K562 (cell line): ENCODE measurements at regions not wholly inside any gene's neighbourhood (a gene's known extent, or its start where the extent isn't known, plus 50 kb on each side); places are given as distances from the start of the nearest gene placed in this dataset.

Experiments used
- ATAC-seq: fragments of 200-7000 bp; cut with Tn5 transposase; 3 replicates; pipeline ENCODE4 v1.9.1; 2020; ENCODE audit warnings: moderate library complexity
- BruUV-seq: library from RNA; stranded (reverse); fragments of 400-500 nt; replicated peaks from 2 replicates; lab custom pipeline; 2021; lab: Mats Ljungman, UMichigan
- CTCF ChIA-PET: fragments of 300-600 bp; formaldehyde crosslinking; extraction: SDS; loops from one replicate; lab custom pipeline; 2021; ENCODE audit warnings: low intra/inter-chr PET ratio; lab: Yijun Ruan, JAX
- POLR2A ChIA-PET: fragments of 300-600, 350-650 bp; sonication (Branson Sonifier 250); formaldehyde crosslinking; extraction: SDS; loops from one replicate; lab custom pipeline; 2021; ENCODE audit warnings: antibody characterized with exemption, inconsistent platforms; lab: Yijun Ruan, JAX
- DNase-seq, 4 experiments: peaks; one replicate each; pipeline versions ENCODE4 v3.0.0 to v3.0.0-alpha.2; 2011 to 2018; ENCODE audit warnings: low spot score in 3 of 4, mixed read lengths in 3 of 4; ENCODE audit errors: extremely low read depth in 1 of 4
- FAIRE-seq: peaks from 2 replicates; lab custom pipeline; 2011; peaks lifted over from hg19 to GRCh38; lab: Jason Lieb, UNC
- H2AFZ ChIP-seq: 2 replicates; pipeline ENCODE4 v1.6.0; 2011; ENCODE audit warnings: low read depth, low read length, control low read depth, inconsistent platforms
- H3K27ac ChIP-seq: fragments of 200-600 bp; 3 replicates; pipeline ENCODE4 v1.8.0; 2011; ENCODE audit warnings: low read depth, mild to moderate bottlenecking, control low read depth, inconsistent platforms, low read length, moderate library complexity, mixed read lengths; ENCODE audit errors: extremely low read depth
- H3K27me3 ChIP-seq, 2 experiments: fragments of 300-600 bp in 1 of 2; 2 replicates in 1 of 2; 3 replicates in 1 of 2; pipeline versions ENCODE4 v1.6.0 to v1.8.0; 2011; ENCODE audit warnings: inconsistent platforms in 2 of 2, low read length in 2 of 2, mild to moderate bottlenecking in 1 of 2, mixed read lengths in 1 of 2, moderate library complexity in 1 of 2; ENCODE audit not compliant: control insufficient read depth in 2 of 2, insufficient read depth in 2 of 2
- H3K36me3 ChIP-seq: fragments of 300-600 bp; 3 replicates; pipeline ENCODE4 v1.8.0; 2011; ENCODE audit warnings: mild to moderate bottlenecking, low read length, inconsistent platforms; ENCODE audit not compliant: control insufficient read depth, insufficient read depth
- H3K4me1 ChIP-seq, 2 experiments: fragments of 200-600 bp in 1 of 2; replicated peaks in 1 of 2; 2 replicates in 1 of 2; 3 replicates in 1 of 2; pipeline versions ENCODE4 v1.5.1 to v1.8.0; 2011; ENCODE audit warnings: inconsistent platforms in 2 of 2, low read length in 2 of 2, mild to moderate bottlenecking in 1 of 2, mixed read lengths in 1 of 2, moderate library complexity in 1 of 2; ENCODE audit not compliant: control insufficient read depth in 2 of 2, insufficient read depth in 2 of 2
- H3K4me2 ChIP-seq: 2 replicates; pipeline ENCODE4 v1.6.1; 2011; ENCODE audit warnings: low read length, control low read depth, inconsistent platforms, mixed read lengths; ENCODE audit not compliant: insufficient read depth
- H3K4me3 ChIP-seq: fragments of 200-600 bp; sonication (generic), shearing (Covaris generic); 2 replicates; pipeline ENCODE4 v1.5.1; 2016; ENCODE audit warnings: control low read depth, inconsistent platforms
- H3K79me2 ChIP-seq: fragments of 200-600 bp; 3 replicates; pipeline ENCODE4 v1.8.0; 2011; ENCODE audit warnings: low read length, inconsistent platforms; ENCODE audit not compliant: control insufficient read depth, insufficient read depth
- H3K9ac ChIP-seq, 2 experiments: 2 replicates each; pipeline versions ENCODE4 v1.6.0 to v1.6.1; 2011; ENCODE audit warnings: low read depth in 2 of 2, low read length in 2 of 2, control low read depth in 1 of 2, inconsistent platforms in 1 of 2, mild to moderate bottlenecking in 1 of 2, mixed read lengths in 1 of 2; ENCODE audit not compliant: insufficient read depth in 1 of 2
- H3K9me1 ChIP-seq: one replicate; pipeline ENCODE4 v1.6.0; 2011; ENCODE audit warnings: inconsistent platforms, mild to moderate bottlenecking, low read length, moderate library complexity; ENCODE audit not compliant: control insufficient read depth, insufficient read depth
- H3K9me3 ChIP-seq: replicated peaks from 2 replicates; pipeline ENCODE4 v1.5.1; 2011; ENCODE audit warnings: low read depth, low read length, inconsistent platforms; ENCODE audit not compliant: control insufficient read depth, insufficient read depth
- H4K20me1 ChIP-seq: replicated peaks from 2 replicates; pipeline ENCODE4 v1.6.1; 2011; ENCODE audit warnings: low read length, inconsistent platforms, mixed read lengths; ENCODE audit not compliant: control insufficient read depth, insufficient read depth
- EGR1 ChIP-seq: fragments of 450-650 bp; conservative IDR thresholded peaks from 2 replicates; pipeline ENCODE4 v1.6.1; 2017; ENCODE audit warnings: mild to moderate bottlenecking
- GATAD2B ChIP-seq: fragments of 450-650 bp; IDR thresholded peaks from 2 replicates; pipeline ENCODE4 v1.6.1; 2017; ENCODE audit warnings: mild to moderate bottlenecking, borderline replicate concordance
- ID3 ChIP-seq, 2 experiments: fragments of 250-450 bp in 1 of 2; fragments of 450-650 bp in 1 of 2; sonication (Bioruptor Pico) in 1 of 2; IDR thresholded peaks; 2 replicates each; pipeline versions ENCODE4 v1.6.1 to v1.8.0; 2016 to 2021; ENCODE audit warnings: mild to moderate bottlenecking in 2 of 2, moderate library complexity in 2 of 2, missing compliant biosample characterization in 1 of 2, missing genetic modification characterization in 1 of 2
- NR3C1 ChIP-seq: sonication (generic); formaldehyde crosslinking; IDR thresholded peaks from 2 replicates; pipeline ENCODE4 v1.8.1; 2022; ENCODE audit warnings: missing genetic modification reagents
- ZNF436 ChIP-seq: fragments of 250-450, 450-650 bp; sonication (Bioruptor Pico); formaldehyde crosslinking; IDR thresholded peaks from 2 replicates; pipeline ENCODE4 v1.7.0; 2020; ENCODE audit warnings: mild to moderate bottlenecking
- WGBS: fragments of 100-300 bp; shearing (Covaris generic); methylation state at CpG from one replicate; pipeline ENCODE4 v1.1.6; 2016; ENCODE audit warnings: low coverage, mixed read lengths; ENCODE audit not compliant: insufficient coverage; ENCODE audit errors: missing lambda C conversion rate; 5-methylcytosine and 5-hydroxymethylcytosine counted together
- in situ Hi-C: fragments of 300-500 bp; cut with MboI; formaldehyde crosslinking; loops from 4 replicates; pipeline ENCODE4 v1.15.0; 2018; ENCODE audit warnings: inconsistent platforms, mixed read lengths
- intact Hi-C: fragments of 100-400 bp; cut with micrococcal nuclease; formaldehyde crosslinking; loops from 2 replicates; pipeline ENCODE4 v1.14.2; 2022
- TF ChIP-seq, protein P1 (sequence below): fragments of 250-450 bp; sonication (Bioruptor Pico); IDR thresholded peaks from 2 replicates; pipeline ENCODE4 v1.8.0; 2022; ENCODE audit warnings: moderate library complexity, mild to moderate bottlenecking, inconsistent platforms

DNA sequence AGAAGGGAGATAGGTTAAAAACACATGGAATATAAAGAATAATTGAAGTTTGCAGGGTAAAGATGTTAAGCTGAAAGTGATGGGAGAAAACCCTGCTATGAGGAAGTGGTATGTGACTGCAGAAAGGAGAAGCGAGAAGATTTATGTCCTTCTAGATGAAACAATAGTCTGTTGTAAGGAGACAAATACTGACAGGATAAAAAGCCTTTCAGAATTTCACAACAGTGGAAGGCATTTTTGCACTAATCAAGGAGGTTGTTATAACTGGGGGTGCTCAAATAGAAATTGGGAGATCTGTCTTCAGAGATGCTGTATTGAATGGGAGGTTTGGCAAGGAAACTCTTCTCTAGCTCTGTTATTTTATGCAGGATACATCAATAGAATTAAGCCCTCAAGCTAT is 69.6 kb downstream of the NMUR2 start (continued):
- no peak for TF ChIP-seq NR3C1 (CRISPR knock-in tag)
- TF ChIP-seq, protein P1, sequence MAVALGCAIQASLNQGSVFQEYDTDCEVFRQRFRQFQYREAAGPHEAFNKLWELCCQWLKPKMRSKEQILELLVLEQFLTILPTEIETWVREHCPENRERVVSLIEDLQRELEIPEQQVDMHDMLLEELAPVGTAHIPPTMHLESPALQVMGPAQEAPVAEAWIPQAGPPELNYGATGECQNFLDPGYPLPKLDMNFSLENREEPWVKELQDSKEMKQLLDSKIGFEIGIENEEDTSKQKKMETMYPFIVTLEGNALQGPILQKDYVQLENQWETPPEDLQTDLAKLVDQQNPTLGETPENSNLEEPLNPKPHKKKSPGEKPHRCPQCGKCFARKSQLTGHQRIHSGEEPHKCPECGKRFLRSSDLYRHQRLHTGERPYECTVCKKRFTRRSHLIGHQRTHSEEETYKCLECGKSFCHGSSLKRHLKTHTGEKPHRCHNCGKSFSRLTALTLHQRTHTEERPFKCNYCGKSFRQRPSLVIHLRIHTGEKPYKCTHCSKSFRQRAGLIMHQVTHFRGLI (CRISPR knock-in tag): no peak

DNA sequence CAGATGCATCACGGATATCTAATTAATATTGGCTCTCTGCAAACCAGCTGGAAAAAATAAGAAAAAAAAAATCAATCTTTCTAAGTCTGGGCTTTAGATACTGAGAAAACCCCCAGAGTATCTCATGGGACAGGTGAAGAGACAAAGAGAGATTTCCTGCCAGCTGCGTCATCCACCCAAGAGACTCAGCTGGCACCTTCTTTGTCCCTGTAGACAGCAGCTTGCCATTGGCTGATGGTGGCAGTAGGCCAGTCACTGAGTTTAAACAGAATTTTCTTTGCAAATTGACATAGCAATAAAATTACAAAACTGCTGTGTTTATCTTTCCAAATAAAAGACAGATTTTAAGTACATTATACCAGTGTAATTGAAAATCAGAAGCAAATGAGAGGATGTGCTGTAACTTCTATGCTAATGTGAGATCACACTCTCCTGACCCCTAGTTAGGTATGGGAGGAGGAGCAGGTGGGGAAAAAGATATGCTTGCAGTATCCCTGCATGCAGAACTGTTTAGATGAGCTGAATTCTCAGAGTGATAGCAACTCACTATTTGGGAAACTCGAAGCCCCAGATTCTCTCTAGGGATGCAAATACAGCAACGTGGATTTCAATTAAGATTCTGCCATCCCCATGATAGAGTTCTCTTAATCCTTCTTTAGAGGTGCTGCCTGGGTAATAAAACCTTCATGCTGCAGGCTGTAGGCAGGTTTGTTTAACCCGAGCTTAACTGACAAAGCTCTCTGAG is 72.2 kb downstream of the NMUR2 start:
- no peak overlapping the region for H2AFZ ChIP-seq
- CTCF ChIA-PET: no interaction called here
- DNase-seq (no peak), FAIRE-seq (no peak), ATAC-seq (no peak)
- H3K9me3 ChIP-seq: no peaks in the 10 kb centered on the region
- POLR2A ChIA-PET: interaction anchor here (0.6 kb wide), 1 partner anchor 1292 kb away, joined by 4 read pairs; no protein-coding TSS in a partner anchor
- H3K27me3 ChIP-seq: no peaks in the 10 kb centered on the region
- intact Hi-C loops: no loop called here
- in situ Hi-C loops: no loop called here
- no peaks in the 10 kb centered on the region for H4K20me1 ChIP-seq
- no TSS peak for BruUV-seq
- H3K4me2 ChIP-seq: no peak overlapping the region
- no peak overlapping the region for H3K4me3 ChIP-seq
- no peak overlapping the region for H3K9ac ChIP-seq
- H3K36me3 ChIP-seq: no peaks in the 10 kb centered on the region
- no peak for TF ChIP-seq GATAD2B
- no peak for TF ChIP-seq ZNF436 (CRISPR knock-in tag)
- no peak for TF ChIP-seq EGR1
- no peak for TF ChIP-seq ID3 (CRISPR knock-in tag; IDR thresholded peaks at IDR 0.05)
- no peak for TF ChIP-seq ID3 (tag; IDR thresholded peaks at IDR 0.05)
- no peaks in the 10 kb centered on the region for H3K79me2 ChIP-seq
- 0% methylated on average over 5 of the region's 5 CpGs for WGBS
- H3K27ac ChIP-seq: no peak overlapping the region
- H3K4me1 ChIP-seq: no peaks in the 10 kb centered on the region
- H3K9me1 ChIP-seq: no peaks in the 10 kb centered on the region
